Breast epithelium (tissue), 4 donors: ENCODE measurements at regions not wholly inside any gene's neighbourhood (a gene's known extent, or its start where the extent isn't known, plus 50 kb on each side); places are given as distances from the start of the nearest gene placed in this dataset.

Source experiments
- DNase-seq, 2 donors: peaks; one replicate each; pipeline ENCODE4 v3.0.0-alpha.2; 2019; ENCODE audit warnings: low spot score in 2 of 2
- H3K27ac ChIP-seq, 2 donors: fragments of 200-600 bp; sonication (generic) in 1 of 2; one replicate each; pipeline ENCODE4 v1.5.1; 2016 to 2019; ENCODE audit warnings: mild to moderate bottlenecking in 1 of 2
- H3K27me3 ChIP-seq, 2 donors: fragments of 200-600 bp; sonication (generic) in 1 of 2; one replicate each; pipeline versions ENCODE4 v1.5.1 to v1.6.0; 2017 to 2019; ENCODE audit warnings: control low read depth in 1 of 2, mild to moderate bottlenecking in 1 of 2
- H3K36me3 ChIP-seq: fragments of 200-600 bp; one replicate; pipeline ENCODE4 v1.5.1; 2019
- H3K4me1 ChIP-seq, 2 donors: fragments of 200-600 bp; sonication (generic); one replicate each; pipeline ENCODE4 v1.5.1; 2016 to 2019; ENCODE audit warnings: control low read depth in 1 of 2
- H3K4me3 ChIP-seq, 3 donors: fragments of 200-600 bp; sonication (generic); 1 replicate in 2 of 3; 2 replicates in 1 of 3; pipeline ENCODE4 v1.5.1; 2016 to 2019; ENCODE audit warnings: mild to moderate bottlenecking in 3 of 3, moderate library complexity in 2 of 3
- H3K9me3 ChIP-seq, 2 donors: fragments of 200-600 bp; sonication (generic) in 1 of 2; one replicate each; pipeline ENCODE4 v1.5.1; 2016 to 2019; ENCODE audit warnings: control low read depth in 1 of 2
- CTCF ChIP-seq, 3 donors: fragments of 450-650 bp; IDR thresholded peaks; one replicate each; pipeline ENCODE4 v1.5.1; 2016 to 2017; ENCODE audit warnings: antibody characterized with exemption in 3 of 3, mild to moderate bottlenecking in 3 of 3, moderate library complexity in 3 of 3
- POLR2A ChIP-seq: fragments of 450-650 bp; IDR thresholded peaks from one replicate; pipeline ENCODE4 v1.6.1; 2016; ENCODE audit warnings: antibody characterized with exemption, mild to moderate bottlenecking, moderate library complexity
- POLR2AphosphoS5 ChIP-seq, 3 donors: sonication (generic); formaldehyde crosslinking; IDR thresholded peaks; one replicate each; pipeline ENCODE4 v1.6.1; 2017; ENCODE audit warnings: antibody characterized with exemption in 3 of 3
- intact Hi-C: fragments of 100-400 bp; cut with DNase I; formaldehyde crosslinking; loops from one replicate; pipeline ENCODE4 v1.15.1; 2023; ENCODE audit warnings: low total_unique reads

GRCh38 chr4:10171055-10171454, 54.5 kb upstream of the WDR1 start:
- Histone ChIP-seq H3K9me3 (no peaks in the 10 kb centered on the region), H3K27me3 (no peaks in the 10 kb centered on the region), H3K4me3 (no peak overlapping the region), H3K27ac (no peak overlapping the region), H3K4me1 (peaks cover 0 to 3% of the 10 kb centered on the region in 2 donors), H3K36me3 (no peaks in the 10 kb centered on the region)
- intact Hi-C loops, result no loop called here
- no peak for DNase-seq
- no peak for TF ChIP-seq POLR2A
- TF ChIP-seq POLR2AphosphoS5 (IDR thresholded peaks at IDR 0.05), result no peak
- no peak for TF ChIP-seq CTCF (IDR thresholded peaks at IDR 0.05)

GRCh38 chr4:10169839-10170387, 53.3 kb upstream of the WDR1 start:
- no peaks in the 10 kb centered on the region for H3K9me3 ChIP-seq
- H3K36me3 ChIP-seq, result no peaks in the 10 kb centered on the region
- no peaks in the 10 kb centered on the region for H3K27me3 ChIP-seq
- no peak for DNase-seq
- no peak for TF ChIP-seq POLR2AphosphoS5 (IDR thresholded peaks at IDR 0.05)
- TF ChIP-seq CTCF (IDR thresholded peaks at IDR 0.05), result no peak
- no peak for TF ChIP-seq POLR2A
- intact Hi-C loops, result no loop called here
- no peak overlapping the region for H3K27ac ChIP-seq
- no peak overlapping the region for H3K4me3 ChIP-seq
- peaks cover 0 to 3% of the 10 kb centered on the region in 2 donors for H3K4me1 ChIP-seq

- TF ChIP-seq POLR2A (no peak), POLR2AphosphoS5 (IDR thresholded peaks at IDR 0.05) (no peak), CTCF (IDR thresholded peaks at IDR 0.05) (no peak)
- intact Hi-C loops, result no loop called here
- no peak overlapping the region for H3K4me3 ChIP-seq
- H3K27me3 ChIP-seq, result no peaks in the 10 kb centered on the region
- H3K27ac ChIP-seq, result no peak overlapping the region
- no peaks in the 10 kb centered on the region for H3K4me1 ChIP-seq
- DNase-seq, result no peak
- H3K36me3 ChIP-seq, result no peaks in the 10 kb centered on the region
- no peaks in the 10 kb centered on the region for H3K9me3 ChIP-seq
Observed at GRCh38 chr4:10168151-10168550, 51.6 kb upstream of the WDR1 start.

- Histone ChIP-seq H3K36me3 (no peaks in the 10 kb centered on the region), H3K4me3 (no peak overlapping the region), H3K27me3 (no peaks in the 10 kb centered on the region), H3K4me1 (no peaks in the 10 kb centered on the region), H3K27ac (no peak overlapping the region), H3K9me3 (no peaks in the 10 kb centered on the region)
- DNase-seq, result no peak
- intact Hi-C loops, result no loop called here
- no peak for TF ChIP-seq CTCF (IDR thresholded peaks at IDR 0.05)
- TF ChIP-seq POLR2A, result no peak
- TF ChIP-seq POLR2AphosphoS5 (IDR thresholded peaks at IDR 0.05), result no peak
Observed at GRCh38 chr4:10167201-10167600, 50.6 kb upstream of the WDR1 start.
